Activated CD8-positive, alpha-beta T cell treated with anti-CD3 and anti-CD28 coated beads for 36 hours (primary cell): ENCODE measurements at regions not wholly inside any gene's neighbourhood (a gene's known extent, or its start where the extent isn't known, plus 50 kb on each side); places are given as distances from the start of the nearest gene placed in this dataset.

ENCODE experiments used
- ATAC-seq: fragments of 200-7000 bp; cut with Tn5 transposase; one replicate; pipeline ENCODE4 v1.10.0; 2021; ENCODE audit warnings: mild to moderate bottlenecking, moderate library complexity
- CTCF ChIA-PET: fragments of 350-600 bp; sonication (Branson Sonifier 250); formaldehyde crosslinking; loops from one replicate; lab custom pipeline; 2021; ENCODE audit warnings: antibody characterized with exemption; lab: Charles Lee
- POLR2A ChIA-PET: fragments of 350-600 bp; sonication (Branson Sonifier 250); formaldehyde crosslinking; loops from one replicate; lab custom pipeline; 2021; ENCODE audit warnings: antibody characterized with exemption; lab: Charles Lee
- DNase-seq: peaks from one replicate; pipeline ENCODE4 v3.0.0-alpha.2; 2020
- H3K27ac Mint-ChIP-seq: one replicate; pipeline ENCODE4 v1.8.0; 2021; ENCODE audit warnings: mild to moderate bottlenecking, mixed read lengths
- H3K27me3 Mint-ChIP-seq: one replicate; pipeline ENCODE4 v1.8.0; 2021; ENCODE audit warnings: mixed read lengths
- H3K36me3 Mint-ChIP-seq: one replicate; pipeline ENCODE4 v1.8.0; 2021; ENCODE audit warnings: low read depth, mixed read lengths
- H3K4me1 Mint-ChIP-seq: one replicate; pipeline ENCODE4 v1.8.0; 2021; ENCODE audit warnings: low read depth, mixed read lengths
- H3K4me3 Mint-ChIP-seq: one replicate; pipeline ENCODE4 v1.8.0; 2021; ENCODE audit warnings: mild to moderate bottlenecking, moderate library complexity, mixed read lengths
- H3K9me3 Mint-ChIP-seq: one replicate; pipeline ENCODE4 v1.8.0; 2021; ENCODE audit warnings: mixed read lengths
- intact Hi-C: fragments of 100-400 bp; cut with micrococcal nuclease; formaldehyde crosslinking; loops from one replicate; pipeline ENCODE4 v1.10.0; 2022
- TF ChIP-seq, protein P1 (sequence below): fragments of 200-600 bp; IDR thresholded peaks from one replicate; pipeline ENCODE4 v1.8.0; 2022; ENCODE audit warnings: antibody characterized with exemption, mild to moderate bottlenecking

DNA sequence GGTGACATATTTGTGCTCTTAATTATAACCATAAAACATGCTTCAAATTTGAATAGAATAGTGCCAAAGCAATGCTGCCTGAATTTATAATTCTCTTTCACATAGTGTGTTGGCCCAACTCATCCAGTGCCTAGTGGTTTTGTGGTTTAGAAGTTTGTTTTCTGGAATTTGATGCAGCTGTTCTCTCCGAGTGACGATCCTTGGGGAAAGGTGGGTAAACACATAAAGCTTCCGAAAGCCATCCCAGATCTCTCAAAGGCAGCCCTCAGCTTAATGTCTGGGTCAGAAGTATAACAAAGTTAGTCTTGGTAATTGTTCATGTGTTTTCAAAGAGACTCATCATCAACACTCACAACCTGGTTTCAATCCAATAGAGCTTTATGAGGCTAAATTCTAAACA, 235.6 kb upstream of the CDH2 start:
- no peak overlapping the region for H3K27ac Mint-ChIP-seq
- TF ChIP-seq, protein P1, sequence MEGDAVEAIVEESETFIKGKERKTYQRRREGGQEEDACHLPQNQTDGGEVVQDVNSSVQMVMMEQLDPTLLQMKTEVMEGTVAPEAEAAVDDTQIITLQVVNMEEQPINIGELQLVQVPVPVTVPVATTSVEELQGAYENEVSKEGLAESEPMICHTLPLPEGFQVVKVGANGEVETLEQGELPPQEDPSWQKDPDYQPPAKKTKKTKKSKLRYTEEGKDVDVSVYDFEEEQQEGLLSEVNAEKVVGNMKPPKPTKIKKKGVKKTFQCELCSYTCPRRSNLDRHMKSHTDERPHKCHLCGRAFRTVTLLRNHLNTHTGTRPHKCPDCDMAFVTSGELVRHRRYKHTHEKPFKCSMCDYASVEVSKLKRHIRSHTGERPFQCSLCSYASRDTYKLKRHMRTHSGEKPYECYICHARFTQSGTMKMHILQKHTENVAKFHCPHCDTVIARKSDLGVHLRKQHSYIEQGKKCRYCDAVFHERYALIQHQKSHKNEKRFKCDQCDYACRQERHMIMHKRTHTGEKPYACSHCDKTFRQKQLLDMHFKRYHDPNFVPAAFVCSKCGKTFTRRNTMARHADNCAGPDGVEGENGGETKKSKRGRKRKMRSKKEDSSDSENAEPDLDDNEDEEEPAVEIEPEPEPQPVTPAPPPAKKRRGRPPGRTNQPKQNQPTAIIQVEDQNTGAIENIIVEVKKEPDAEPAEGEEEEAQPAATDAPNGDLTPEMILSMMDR, result no peak
- no peak for ATAC-seq
- no peaks in the 10 kb centered on the region for H3K36me3 Mint-ChIP-seq
- DNase-seq, result no peak
- no peak overlapping the region for H3K4me3 Mint-ChIP-seq
- H3K9me3 Mint-ChIP-seq, result peaks cover 8% of the 10 kb centered on the region
- CTCF ChIA-PET, result no interaction called here
- no peaks in the 10 kb centered on the region for H3K4me1 Mint-ChIP-seq
- intact Hi-C loops, result no loop called here
- no peaks in the 10 kb centered on the region for H3K27me3 Mint-ChIP-seq
- POLR2A ChIA-PET, result no interaction called here

DNA sequence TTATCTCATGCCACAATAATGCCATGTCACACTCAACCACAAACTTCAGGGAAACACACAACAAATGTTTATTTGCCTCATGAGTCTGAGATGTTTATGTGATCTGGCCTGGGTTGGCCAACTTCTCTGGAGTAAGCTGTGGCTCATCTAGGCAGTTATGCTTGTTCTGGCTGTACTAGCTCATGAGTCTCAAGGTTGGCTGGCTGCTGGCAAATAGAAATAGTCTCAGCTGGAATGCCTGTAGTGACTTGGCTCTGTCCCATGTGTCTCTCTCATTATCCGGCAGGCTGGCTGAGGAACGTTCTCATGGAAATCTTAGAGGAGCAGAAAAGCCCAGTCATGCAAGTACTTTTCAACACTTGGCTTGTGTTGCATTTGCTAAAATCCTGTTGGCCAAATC, 234.9 kb upstream of the CDH2 start:
- H3K27ac Mint-ChIP-seq, result no peak overlapping the region
- DNase-seq, result no peak
- no peak overlapping the region for H3K4me3 Mint-ChIP-seq
- intact Hi-C loops, result no loop called here
- ChIA-PET POLR2A (no interaction called here), CTCF (no interaction called here)
- TF ChIP-seq, protein P1, result no peak
- no peak for ATAC-seq
- no peaks in the 10 kb centered on the region for H3K27me3 Mint-ChIP-seq
- no peaks in the 10 kb centered on the region for H3K4me1 Mint-ChIP-seq
- H3K9me3 Mint-ChIP-seq, result peaks cover 8% of the 10 kb centered on the region
- H3K36me3 Mint-ChIP-seq, result no peaks in the 10 kb centered on the region

DNA sequence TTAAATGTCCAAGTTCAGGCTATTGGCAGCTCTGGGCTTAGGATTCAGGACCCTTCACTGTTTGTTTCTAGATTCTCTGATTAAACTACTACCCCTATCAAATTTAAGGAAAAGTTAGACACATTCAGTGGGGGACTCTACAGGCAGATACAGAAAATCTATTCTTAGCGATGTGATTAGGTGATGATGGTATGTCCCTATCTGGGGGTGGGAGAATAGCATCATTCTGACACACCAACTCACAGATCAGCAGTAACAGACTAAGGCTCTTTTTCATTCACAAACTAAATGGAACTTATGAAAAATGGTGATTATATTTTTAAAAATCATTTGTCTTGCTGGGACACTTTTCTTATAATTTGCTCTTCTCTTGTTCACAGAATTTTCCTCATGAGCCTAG, 232.9 kb upstream of the CDH2 start:
- TF ChIP-seq, protein P1, result no peak
- no peaks in the 10 kb centered on the region for H3K36me3 Mint-ChIP-seq
- DNase-seq (no peak), ATAC-seq (no peak)
- H3K9me3 Mint-ChIP-seq, result peaks cover 8% of the 10 kb centered on the region
- no peaks in the 10 kb centered on the region for H3K27me3 Mint-ChIP-seq
- ChIA-PET CTCF (no interaction called here), POLR2A (no interaction called here)
- H3K4me1 Mint-ChIP-seq, result no peaks in the 10 kb centered on the region
- intact Hi-C loops, result no loop called here
- no peak overlapping the region for H3K4me3 Mint-ChIP-seq
- H3K27ac Mint-ChIP-seq, result no peak overlapping the region

DNA sequence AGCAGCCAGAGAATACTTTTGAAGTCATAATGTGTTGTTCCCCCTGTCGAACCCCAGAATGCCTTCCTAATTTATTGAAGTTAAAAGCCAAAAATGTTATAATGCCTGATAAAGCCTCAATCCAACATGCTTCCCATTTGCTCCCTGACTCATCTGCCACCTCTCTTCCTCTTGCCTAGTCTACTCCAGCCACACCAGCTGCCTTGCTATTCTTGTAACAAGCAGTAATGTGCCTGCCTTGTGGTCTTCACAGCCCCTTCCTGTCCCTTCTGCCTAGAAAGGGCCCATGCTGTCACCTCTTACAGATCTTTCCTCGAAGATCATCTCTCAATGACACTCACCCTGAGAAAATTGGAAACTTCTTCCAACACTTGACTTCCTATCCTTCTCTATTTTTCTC, 231.6 kb upstream of the CDH2 start:
- Mint-ChIP-seq H3K4me3 (no peak overlapping the region), H3K27ac (no peak overlapping the region), H3K4me1 (no peaks in the 10 kb centered on the region), H3K36me3 (no peaks in the 10 kb centered on the region), H3K9me3 (peaks cover 10% of the 10 kb centered on the region), H3K27me3 (no peaks in the 10 kb centered on the region)
- ATAC-seq, result no peak
- ChIA-PET CTCF (no interaction called here), POLR2A (no interaction called here)
- intact Hi-C loops, result no loop called here
- TF ChIP-seq, protein P1, result no peak
- DNase-seq, result no peak

DNA sequence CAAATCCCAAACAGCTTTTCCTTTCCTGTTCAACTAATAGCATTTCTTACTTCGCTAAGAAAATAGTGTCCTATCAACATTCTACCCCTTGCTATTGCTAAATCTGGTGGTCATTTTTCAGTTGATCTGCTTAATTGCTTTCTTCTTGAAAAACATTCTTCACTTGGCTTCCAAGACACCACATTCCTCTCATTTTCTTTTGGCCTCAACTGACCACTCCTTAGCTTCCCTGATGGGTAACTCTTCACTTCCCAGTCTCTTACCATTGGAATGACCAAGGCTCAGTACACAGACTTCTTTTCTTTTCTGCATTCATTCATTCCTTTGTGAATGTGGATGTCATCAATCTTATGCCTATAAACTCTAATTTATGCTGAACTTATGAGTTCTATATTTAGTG, 230.8 kb upstream of the CDH2 start:
- no peak overlapping the region for H3K27ac Mint-ChIP-seq
- intact Hi-C loops, result no loop called here
- TF ChIP-seq, protein P1, result no peak
- no peaks in the 10 kb centered on the region for H3K4me1 Mint-ChIP-seq
- ATAC-seq (no peak), DNase-seq (no peak)
- H3K27me3 Mint-ChIP-seq, result no peaks in the 10 kb centered on the region
- peaks cover 8% of the 10 kb centered on the region for H3K9me3 Mint-ChIP-seq
- POLR2A ChIA-PET, result no interaction called here
- H3K4me3 Mint-ChIP-seq, result no peak overlapping the region
- CTCF ChIA-PET, result no interaction called here
- no peaks in the 10 kb centered on the region for H3K36me3 Mint-ChIP-seq
